ENCODE measurements at regions not wholly inside any gene's neighbourhood (a gene's known extent, or its start where the extent isn't known, plus 50 kb on each side); places are given as distances from the start of the nearest gene placed in this dataset.

DNA sequence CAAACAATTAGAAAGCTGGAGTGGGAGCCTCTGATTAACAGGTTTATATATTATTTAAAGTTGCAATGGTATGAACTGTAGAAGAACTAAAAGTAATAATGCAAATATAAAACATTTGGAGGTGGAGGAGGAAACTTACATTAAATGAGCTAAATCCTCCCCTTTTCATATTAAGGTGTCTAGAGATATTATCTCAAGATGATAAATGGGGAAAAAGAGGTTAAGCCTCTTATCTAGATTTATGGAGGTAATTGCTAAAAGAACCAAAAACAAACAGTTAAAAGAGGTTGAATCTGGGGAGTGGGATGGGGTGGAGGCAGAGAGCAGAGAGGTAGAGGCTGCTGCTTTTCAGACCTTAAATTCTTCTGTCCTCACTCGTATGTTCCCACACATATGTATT lies 147.8 kb upstream of the SLC24A2 start:
- Histone ChIP-seq H3K36me3 (replicated peaks; ENCODE audit: control insufficient read depth, insufficient read depth, low read length) (no peaks in the 10 kb centered on the region), H3K4me3 (ENCODE audit: insufficient read depth, low read depth, low read length) (no peak overlapping the region), H3K27me3 (ENCODE audit: control insufficient read depth, insufficient read depth, low read length) (peaks cover 6% of the 10 kb centered on the region)
- DNase-seq = no peak

DNA sequence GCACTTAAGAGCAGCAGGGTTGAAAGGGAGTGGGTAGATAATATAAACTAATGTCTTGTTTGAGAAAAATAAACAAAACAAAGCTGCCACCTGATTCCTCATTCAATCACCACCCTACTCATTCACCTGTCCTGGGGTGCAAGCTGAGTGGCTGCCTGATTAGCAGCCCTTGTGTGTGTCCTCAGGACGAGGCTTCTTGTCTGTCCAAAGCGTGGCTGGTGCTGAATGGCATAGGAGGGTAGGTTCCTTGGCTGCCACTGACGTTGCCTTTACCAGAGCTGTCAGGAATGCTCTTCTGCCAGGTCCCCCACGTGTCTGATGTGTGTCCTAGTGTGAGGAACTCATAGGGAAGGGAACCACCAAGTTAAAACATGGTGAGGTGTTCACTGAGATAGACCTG lies 146.6 kb upstream of the SLC24A2 start:
- Histone ChIP-seq H3K27me3 (ENCODE audit: control insufficient read depth, insufficient read depth, low read length) (peaks cover 6% of the 10 kb centered on the region), H3K36me3 (replicated peaks; ENCODE audit: control insufficient read depth, insufficient read depth, low read length) (no peaks in the 10 kb centered on the region), H3K4me3 (ENCODE audit: insufficient read depth, low read depth, low read length) (no peak overlapping the region)
- no peak for DNase-seq

DNA sequence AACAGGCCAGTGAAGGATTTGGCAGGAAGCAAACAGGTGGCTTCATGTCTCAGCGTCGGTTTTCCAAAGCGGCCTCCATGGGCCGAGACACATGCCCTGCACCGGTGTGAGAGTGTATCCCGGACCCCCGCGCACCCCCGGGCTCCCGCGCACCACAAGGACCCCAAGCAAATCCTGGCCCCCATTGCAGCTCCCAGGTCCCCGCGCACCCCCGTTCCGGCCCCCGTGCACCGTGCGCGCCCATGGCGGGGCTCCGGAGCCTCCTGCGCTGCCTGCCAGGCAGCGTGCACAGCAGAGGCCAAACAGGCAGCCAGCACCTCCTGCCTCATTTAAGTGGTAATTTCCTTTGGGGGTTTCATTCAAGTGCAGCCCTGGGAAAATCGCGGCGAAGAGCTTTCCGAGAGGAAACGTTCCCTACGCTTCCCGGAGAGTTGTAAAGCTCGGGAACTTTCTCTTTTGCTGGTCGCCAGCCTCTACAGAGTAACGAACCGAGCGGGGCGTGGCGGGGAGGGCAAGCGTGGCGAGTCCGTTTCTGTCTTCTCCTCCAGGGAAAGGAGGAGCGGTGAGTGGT lies 145.5 kb upstream of the SLC24A2 start:
- peak; percentile 75 for DNase-seq
- Histone ChIP-seq H3K27me3 (ENCODE audit: control insufficient read depth, insufficient read depth, low read length) (peaks cover 6% of the 10 kb centered on the region), H3K36me3 (replicated peaks; ENCODE audit: control insufficient read depth, insufficient read depth, low read length) (no peaks in the 10 kb centered on the region), H3K4me3 (ENCODE audit: insufficient read depth, low read depth, low read length) (peak overlapping the region; percentile 16; the same call in 1 of the 2 replicates)

DNA sequence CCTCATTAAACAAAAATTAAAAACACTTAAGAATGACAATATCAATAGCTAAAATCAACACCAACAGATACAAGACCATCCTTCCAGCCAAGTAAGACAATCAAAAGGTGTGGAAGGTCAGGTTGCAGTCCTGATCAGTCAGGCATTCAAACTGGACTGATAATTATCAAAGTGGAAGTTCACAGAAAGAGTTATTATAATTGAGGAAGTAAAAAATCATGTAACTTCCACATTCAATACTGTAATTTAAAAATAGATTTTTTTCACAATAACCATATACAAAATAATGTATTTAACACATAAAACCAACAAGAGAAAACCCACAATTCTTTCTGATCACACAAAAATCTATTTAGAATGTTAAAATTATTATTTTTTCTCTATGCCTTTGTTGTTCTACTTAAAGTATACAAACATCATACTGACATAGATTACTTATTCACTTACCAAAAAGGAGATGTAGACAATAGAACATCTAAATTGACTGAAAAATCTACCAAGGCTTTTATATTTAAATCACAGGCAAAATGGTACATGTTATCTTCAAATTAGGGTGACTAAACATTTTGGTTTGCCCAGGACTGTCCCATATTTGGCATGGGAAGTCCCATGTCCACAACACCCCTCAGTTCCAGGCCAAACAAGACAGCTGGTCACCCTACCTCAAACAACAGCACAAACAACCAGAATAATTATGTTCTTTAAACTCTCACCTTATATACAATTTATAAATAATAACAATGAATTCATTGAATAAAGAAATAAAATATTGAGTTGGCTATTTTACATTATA lies 142.5 kb upstream of the SLC24A2 start:
- Histone ChIP-seq H3K36me3 (replicated peaks; ENCODE audit: control insufficient read depth, insufficient read depth, low read length) (no peaks in the 10 kb centered on the region), H3K4me3 (ENCODE audit: insufficient read depth, low read depth, low read length) (no peak overlapping the region), H3K27me3 (ENCODE audit: control insufficient read depth, insufficient read depth, low read length) (peaks cover 8% of the 10 kb centered on the region)
- DNase-seq = no peak

DNA sequence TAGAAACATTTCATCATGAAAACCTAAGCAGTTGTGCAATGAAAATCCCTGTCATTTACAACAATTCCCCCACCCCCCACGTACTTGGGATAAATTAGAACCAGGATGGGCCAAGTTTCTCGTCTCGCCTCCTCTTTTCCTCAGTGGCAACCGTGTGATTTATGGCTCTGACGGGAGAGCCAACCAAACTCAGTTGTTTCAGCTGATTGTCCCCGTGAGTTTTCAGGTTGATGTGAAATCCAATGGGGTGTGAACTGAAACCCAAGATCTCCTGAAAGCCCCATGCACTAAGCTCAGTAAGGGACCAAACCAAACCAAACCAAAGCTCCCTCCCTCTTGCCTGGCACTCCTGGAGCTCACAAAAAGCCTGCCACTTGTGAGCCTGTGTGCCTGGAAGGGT lies 138.7 kb upstream of the SLC24A2 start:
- Histone ChIP-seq H3K4me3 (ENCODE audit: insufficient read depth, low read depth, low read length) (no peak overlapping the region), H3K36me3 (replicated peaks; ENCODE audit: control insufficient read depth, insufficient read depth, low read length) (no peaks in the 10 kb centered on the region), H3K27me3 (ENCODE audit: control insufficient read depth, insufficient read depth, low read length) (peaks cover 3% of the 10 kb centered on the region; the same call in 1 of the 2 replicates)
- DNase-seq = no peak

- Histone ChIP-seq H3K4me3 (ENCODE audit: insufficient read depth, low read depth, low read length) (no peak overlapping the region), H3K27me3 (ENCODE audit: control insufficient read depth, insufficient read depth, low read length) (peaks cover 3% of the 10 kb centered on the region; the same call in 1 of the 2 replicates), H3K36me3 (replicated peaks; ENCODE audit: control insufficient read depth, insufficient read depth, low read length) (no peaks in the 10 kb centered on the region)
- no peak for DNase-seq
Observed at GRCh38 chr9:19926774-19927173, 137.9 kb upstream of the SLC24A2 start.

GRCh38 chr9:19925674-19926503 lies 137.1 kb upstream of the SLC24A2 start:
- H3K27me3 ChIP-seq (ENCODE audit: control insufficient read depth, insufficient read depth, low read length) = peaks cover 3% of the 10 kb centered on the region; the same call in 1 of the 2 replicates
- H3K4me3 ChIP-seq (ENCODE audit: insufficient read depth, low read depth, low read length) = no peak overlapping the region
- no peaks in the 10 kb centered on the region for H3K36me3 ChIP-seq (replicated peaks; ENCODE audit: control insufficient read depth, insufficient read depth, low read length)
- peak; percentile 72 for DNase-seq

- Histone ChIP-seq H3K4me3 (ENCODE audit: insufficient read depth, low read depth, low read length) (no peak overlapping the region), H3K36me3 (replicated peaks; ENCODE audit: control insufficient read depth, insufficient read depth, low read length) (no peaks in the 10 kb centered on the region), H3K27me3 (ENCODE audit: control insufficient read depth, insufficient read depth, low read length) (peaks cover 3% of the 10 kb centered on the region; the same call in 1 of the 2 replicates)
- DNase-seq = no peak
Observed at GRCh38 chr9:19924080-19924479, 135.2 kb upstream of the SLC24A2 start.

DNA sequence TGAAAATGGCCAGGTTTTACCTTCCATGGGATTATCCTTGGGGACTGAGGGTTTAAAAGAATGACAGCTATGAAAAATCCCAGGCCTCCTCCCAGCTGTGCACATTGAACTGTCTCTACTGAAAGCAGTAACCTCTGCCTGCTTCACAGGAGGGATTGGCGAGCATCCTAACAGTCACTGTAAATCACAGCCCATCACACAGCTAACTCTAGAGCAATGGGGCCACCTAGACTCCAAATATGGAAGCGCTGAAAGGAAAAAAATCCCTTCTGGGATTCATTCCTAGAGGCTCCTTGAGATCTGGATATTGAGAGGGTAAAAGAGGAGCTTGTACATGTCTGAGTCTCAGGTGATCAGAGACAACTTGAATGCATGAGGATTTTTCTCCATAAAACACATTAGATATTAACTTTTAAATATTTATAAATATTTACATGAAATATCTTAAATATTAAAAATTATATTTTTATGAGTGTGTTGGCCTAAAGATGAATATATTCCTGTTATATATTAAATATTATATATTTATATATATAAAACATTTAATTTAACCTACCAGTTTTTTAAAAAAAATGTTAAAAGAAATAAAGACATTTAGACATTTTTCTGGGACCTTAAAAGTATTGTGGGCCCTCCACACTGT lies 133.8 kb upstream of the SLC24A2 start:
- peak; percentile 48 for DNase-seq
- Histone ChIP-seq H3K36me3 (replicated peaks; ENCODE audit: control insufficient read depth, insufficient read depth, low read length) (no peaks in the 10 kb centered on the region), H3K4me3 (ENCODE audit: insufficient read depth, low read depth, low read length) (no peak overlapping the region), H3K27me3 (ENCODE audit: control insufficient read depth, insufficient read depth, low read length) (peaks cover under 1% of the 10 kb centered on the region; the same call in 1 of the 2 replicates)

DNA sequence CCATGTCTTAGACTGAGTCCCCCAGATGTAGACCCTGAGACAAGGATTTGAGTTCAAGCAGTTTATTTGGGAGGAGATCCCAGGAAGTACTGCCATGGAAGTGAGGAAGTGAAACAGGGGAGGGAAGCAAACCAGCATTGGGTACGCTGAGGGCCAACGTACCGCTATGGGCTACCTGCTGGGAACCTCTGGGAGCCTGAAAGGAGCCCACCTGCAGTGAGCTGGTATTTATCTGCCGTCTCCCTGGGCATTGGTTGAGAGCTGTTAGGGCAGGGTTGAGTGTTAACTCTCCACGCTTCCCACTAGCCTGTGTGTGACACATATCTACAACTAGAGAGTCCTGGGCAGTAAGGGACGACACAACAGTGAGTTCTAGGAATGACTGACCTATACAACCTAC lies 131.6 kb upstream of the SLC24A2 start:
- H3K27me3 ChIP-seq (ENCODE audit: control insufficient read depth, insufficient read depth, low read length) = no peaks in the 10 kb centered on the region
- no peaks in the 10 kb centered on the region for H3K36me3 ChIP-seq (replicated peaks; ENCODE audit: control insufficient read depth, insufficient read depth, low read length)
- H3K4me3 ChIP-seq (ENCODE audit: insufficient read depth, low read depth, low read length) = no peak overlapping the region
- DNase-seq = no peak

GRCh38 chr9:19918630-19919029 lies 129.8 kb upstream of the SLC24A2 start:
- no peak for DNase-seq
- H3K27me3 ChIP-seq (ENCODE audit: control insufficient read depth, insufficient read depth, low read length) = no peaks in the 10 kb centered on the region
- H3K4me3 ChIP-seq (ENCODE audit: insufficient read depth, low read depth, low read length) = no peak overlapping the region
- no peaks in the 10 kb centered on the region for H3K36me3 ChIP-seq (replicated peaks; ENCODE audit: control insufficient read depth, insufficient read depth, low read length)

- Histone ChIP-seq H3K4me3 (ENCODE audit: insufficient read depth, low read depth, low read length) (no peak overlapping the region), H3K27me3 (ENCODE audit: control insufficient read depth, insufficient read depth, low read length) (no peaks in the 10 kb centered on the region), H3K36me3 (replicated peaks; ENCODE audit: control insufficient read depth, insufficient read depth, low read length) (no peaks in the 10 kb centered on the region)
- DNase-seq = no peak
Observed at GRCh38 chr9:19914044-19914443, 125.2 kb upstream of the SLC24A2 start.

DNA sequence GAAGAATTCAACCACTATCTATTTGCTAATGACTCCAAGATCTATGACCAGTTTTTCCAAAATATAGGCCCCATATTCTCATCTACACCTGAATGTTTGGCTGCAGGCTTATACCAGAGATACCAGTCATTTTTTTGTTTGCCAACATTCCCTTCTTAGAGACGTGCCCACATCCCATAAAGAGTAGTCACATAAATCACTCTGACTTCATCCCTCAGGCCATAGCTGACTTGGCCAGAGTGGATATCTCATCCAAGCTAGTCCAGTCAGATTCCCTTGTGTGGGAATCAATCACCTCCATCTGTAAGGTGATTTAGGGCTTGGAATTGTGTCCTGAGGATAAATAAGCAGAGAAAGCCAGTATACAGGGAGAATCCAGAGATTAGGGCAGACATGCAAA lies 124.3 kb upstream of the SLC24A2 start:
- H3K27me3 ChIP-seq (ENCODE audit: control insufficient read depth, insufficient read depth, low read length) = no peaks in the 10 kb centered on the region
- H3K4me3 ChIP-seq (ENCODE audit: insufficient read depth, low read depth, low read length) = no peak overlapping the region
- no peaks in the 10 kb centered on the region for H3K36me3 ChIP-seq (replicated peaks; ENCODE audit: control insufficient read depth, insufficient read depth, low read length)
- no peak for DNase-seq

GRCh38 chr9:19903076-19903475 lies 114.2 kb upstream of the SLC24A2 start:
- Histone ChIP-seq H3K27me3 (ENCODE audit: control insufficient read depth, insufficient read depth, low read length) (no peaks in the 10 kb centered on the region), H3K36me3 (replicated peaks; ENCODE audit: control insufficient read depth, insufficient read depth, low read length) (no peaks in the 10 kb centered on the region), H3K4me3 (ENCODE audit: insufficient read depth, low read depth, low read length) (no peak overlapping the region)
- DNase-seq = no peak
